Endothelial cell of umbilical vein (primary cell): ENCODE measurements at regions not wholly inside any gene's neighbourhood (a gene's known extent, or its start where the extent isn't known, plus 50 kb on each side); places are given as distances from the start of the nearest gene placed in this dataset.

Experiments used
- CTCF ChIP-seq, 2 donors: IDR thresholded peaks; 1 replicate in 1 of 2; 2 replicates in 1 of 2; pipeline ENCODE4 v1.5.1; 2011; ENCODE audit warnings: low read length in 2 of 2, mild to moderate bottlenecking in 2 of 2, moderate library complexity in 2 of 2, control low read depth in 1 of 2, inconsistent platforms in 1 of 2, low read depth in 1 of 2; ENCODE audit not compliant: insufficient read depth in 1 of 2; ENCODE audit errors: extremely low read depth in 1 of 2
- EZH2 ChIP-seq: IDR thresholded peaks from 2 replicates; pipeline ENCODE4 v1.6.1; 2012; ENCODE audit warnings: borderline replicate concordance, low read depth, mild to moderate bottlenecking, moderate library complexity, low read length, inconsistent platforms; ENCODE audit not compliant: severe bottlenecking
- GATA2 ChIP-seq: IDR thresholded peaks from 2 replicates; pipeline ENCODE4 v1.7.0; 2011; ENCODE audit warnings: low read depth, mild to moderate bottlenecking, moderate library complexity, mixed read lengths, low read length; ENCODE audit not compliant: insufficient read length, insufficient read depth
- MAX ChIP-seq: IDR thresholded peaks from 2 replicates; pipeline ENCODE4 v1.6.1; 2011; ENCODE audit not compliant: insufficient read depth, insufficient read length
- POLR2A ChIP-seq: IDR thresholded peaks from 2 replicates; pipeline ENCODE4 v1.6.1; 2012; ENCODE audit warnings: low read depth, mild to moderate bottlenecking, control low read depth, low read length
- POLR2AphosphoS5 ChIP-seq: IDR thresholded peaks from 2 replicates; pipeline ENCODE4 v1.6.1; 2012; ENCODE audit warnings: low read depth, mild to moderate bottlenecking, control low read depth, low read length, moderate library complexity; ENCODE audit not compliant: insufficient read depth

- no peak for TF ChIP-seq CTCF (IDR thresholded peaks at IDR 0.05; ENCODE audit: extremely low read depth in 1 of 2, insufficient read depth in 1 of 2, low read depth in 1 of 2, low read length in 2 of 2)
- TF ChIP-seq MAX, result no peak
- no peak for TF ChIP-seq POLR2A
- no peak for TF ChIP-seq EZH2
- TF ChIP-seq GATA2, result no peak
- no peak for TF ChIP-seq POLR2AphosphoS5
These were observed 101.9 kb upstream of the ZNF644 start for GRCh38 chr1:91123773-91124172.
